GM23338 (cell line): ENCODE measurements at regions not wholly inside any gene's neighbourhood (a gene's known extent, or its start where the extent isn't known, plus 50 kb on each side); places are given as distances from the start of the nearest gene placed in this dataset.

Experiments
- ATAC-seq: fragments of 200-7000 bp; cut with Tn5 transposase; 3 replicates; pipeline ENCODE4 v1.9.1; 2020
- DNase-seq: peaks from one replicate; pipeline ENCODE4 v3.0.0-alpha.2; 2015; ENCODE audit warnings: low spot score
- H2AFZ ChIP-seq: fragments of 200-600 bp; sonication (generic); 2 replicates; pipeline ENCODE4 v1.8.0; 2016; ENCODE audit warnings: antibody characterized with exemption, mild to moderate bottlenecking, moderate library complexity
- H3F3A ChIP-seq: fragments of 200-600 bp; sonication (generic); replicated peaks from 2 replicates; pipeline ENCODE4 v1.8.0; 2017; ENCODE audit warnings: antibody characterized with exemption, mixed run types, low read depth
- H3K27ac ChIP-seq: fragments of 200-600 bp; sonication (generic); 2 replicates; pipeline ENCODE4 v1.6.1; 2016; ENCODE audit warnings: low read depth
- H3K27me3 ChIP-seq: fragments of 200-600 bp; sonication (generic); 2 replicates; pipeline ENCODE4 v1.8.0; 2016; ENCODE audit warnings: mild to moderate bottlenecking, mixed run types, moderate library complexity; ENCODE audit not compliant: insufficient read depth
- H3K36me3 ChIP-seq: fragments of 200-600 bp; sonication (generic); 2 replicates; pipeline ENCODE4 v1.8.0; 2016; ENCODE audit warnings: mild to moderate bottlenecking; ENCODE audit not compliant: insufficient read depth
- H3K4me1 ChIP-seq: fragments of 200-600 bp; sonication (generic); 2 replicates; pipeline ENCODE4 v1.8.0; 2016; ENCODE audit warnings: mild to moderate bottlenecking, moderate library complexity; ENCODE audit not compliant: insufficient read depth
- H3K4me2 ChIP-seq: fragments of 200-600 bp; sonication (generic); 2 replicates; pipeline ENCODE4 v1.7.1; 2017; ENCODE audit warnings: mixed run types
- H3K4me3 ChIP-seq: fragments of 200-600 bp; sonication (generic); 2 replicates; pipeline ENCODE4 v1.6.1; 2016; ENCODE audit warnings: mixed run types
- H3K79me2 ChIP-seq: fragments of 200-600 bp; sonication (generic); replicated peaks from 2 replicates; pipeline ENCODE4 v1.8.0; 2017; ENCODE audit warnings: mild to moderate bottlenecking; ENCODE audit not compliant: insufficient read depth
- H3K9me2 ChIP-seq: fragments of 200-600 bp; sonication (generic); 2 replicates; pipeline ENCODE4 v1.8.0; 2017; ENCODE audit not compliant: insufficient read depth
- H4K20me1 ChIP-seq: fragments of 200-600 bp; sonication (generic); replicated peaks from 2 replicates; pipeline ENCODE4 v1.8.0; 2017; ENCODE audit warnings: mild to moderate bottlenecking; ENCODE audit not compliant: insufficient read depth
- H3K27ac Mint-ChIP-seq: 2 replicates; pipeline ENCODE4 v1.8.0; 2020; ENCODE audit warnings: inconsistent platforms, mild to moderate bottlenecking, moderate library complexity, mixed read lengths
- H3K27me3 Mint-ChIP-seq: 3 replicates; pipeline ENCODE4 v1.8.0; 2022; ENCODE audit warnings: low read depth, mild to moderate bottlenecking, moderate library complexity, mixed read lengths, inconsistent platforms; ENCODE audit not compliant: insufficient read depth, poor library complexity
- H3K36me3 Mint-ChIP-seq: 3 replicates; pipeline ENCODE4 v1.8.0; 2021; ENCODE audit warnings: low read depth, mild to moderate bottlenecking, inconsistent platforms, moderate library complexity, mixed read lengths
- H3K4me1 Mint-ChIP-seq: 3 replicates; pipeline ENCODE4 v1.8.0; 2020; ENCODE audit warnings: mild to moderate bottlenecking, inconsistent platforms, mixed read lengths
- H3K4me3 Mint-ChIP-seq: 3 replicates; pipeline ENCODE4 v1.8.0; 2021; ENCODE audit warnings: moderate library complexity, mild to moderate bottlenecking, inconsistent platforms, mixed read lengths
- H3K9me3 Mint-ChIP-seq: 3 replicates; pipeline ENCODE4 v1.8.0; 2020; ENCODE audit warnings: moderate library complexity, mild to moderate bottlenecking, inconsistent platforms, mixed read lengths
- CREB1 ChIP-seq: fragments of 250-450 bp; sonication (Bioruptor Pico); IDR thresholded peaks from 2 replicates; pipeline ENCODE4 v1.5.0; 2020; ENCODE audit warnings: low read depth, mild to moderate bottlenecking, moderate library complexity
- ETS1 ChIP-seq: IDR thresholded peaks from 2 replicates; pipeline ENCODE4 v1.6.1; 2016; ENCODE audit warnings: antibody characterized with exemption
- EZH2 ChIP-seq: fragments of 200-600 bp; sonication (generic); IDR thresholded peaks from one replicate; pipeline ENCODE4 v1.8.0; 2017; ENCODE audit warnings: antibody characterized with exemption, mild to moderate bottlenecking, low read depth; ENCODE audit not compliant: unreplicated experiment
- EZH2phosphoT487 ChIP-seq: fragments of 200-600 bp; sonication (generic); IDR thresholded peaks from one replicate; pipeline ENCODE4 v1.8.1; 2018; ENCODE audit warnings: antibody characterized with exemption; ENCODE audit not compliant: unreplicated experiment
- JUNB ChIP-seq: IDR thresholded peaks from one replicate; pipeline ENCODE4 v1.6.1; 2016; ENCODE audit warnings: antibody characterized with exemption; ENCODE audit not compliant: unreplicated experiment
- NANOG ChIP-seq: IDR thresholded peaks from 2 replicates; pipeline ENCODE4 v1.6.1; 2016; ENCODE audit warnings: antibody characterized with exemption, borderline replicate concordance
- REST ChIP-seq: IDR thresholded peaks from one replicate; pipeline ENCODE4 v1.6.1; 2018; ENCODE audit warnings: antibody characterized with exemption; ENCODE audit not compliant: unreplicated experiment
- STAT1 ChIP-seq: IDR thresholded peaks from one replicate; pipeline ENCODE4 v1.6.1; 2016; ENCODE audit warnings: antibody characterized with exemption; ENCODE audit not compliant: unreplicated experiment
- ZNF114 ChIP-seq: fragments of 250-450 bp; sonication (Bioruptor Pico); IDR thresholded peaks from 2 replicates; pipeline ENCODE4 v1.5.0; 2020; ENCODE audit warnings: mild to moderate bottlenecking, moderate library complexity
- ZNF331 ChIP-seq: fragments of 250-450 bp; sonication (Bioruptor Pico); IDR thresholded peaks from 2 replicates; pipeline ENCODE4 v1.5.0; 2020; ENCODE audit warnings: low read depth, mild to moderate bottlenecking, moderate library complexity
- ZNF462 ChIP-seq: fragments of 250-450 bp; sonication (Bioruptor Pico); IDR thresholded peaks from 2 replicates; pipeline ENCODE4 v1.5.0; 2020; ENCODE audit warnings: mild to moderate bottlenecking, moderate library complexity

GRCh38 chr21:38148046-38148445, 108.7 kb upstream of the KCNJ15 start (continued):
- no peak for TF ChIP-seq REST
- no peak for TF ChIP-seq CREB1 (CRISPR knock-in tag)
- TF ChIP-seq EZH2 = no peak
- no peak for TF ChIP-seq STAT1
- TF ChIP-seq NANOG = no peak
- no peak for TF ChIP-seq JUNB
- no peak for TF ChIP-seq ETS1
- no peak for TF ChIP-seq ZNF331
- TF ChIP-seq EZH2phosphoT487 = no peak
- TF ChIP-seq ZNF114 = no peak

GRCh38 chr21:38151021-38151645, 105.7 kb upstream of the KCNJ15 start:
- Mint-ChIP-seq H3K9me3 (no peaks in the 10 kb centered on the region), H3K27me3 (peaks cover 1% of the 10 kb centered on the region), H3K4me1 (peaks cover 8% of the 10 kb centered on the region; the same call in 2 of the 3 replicates), H3K36me3 (no peaks in the 10 kb centered on the region), H3K27ac (no peak overlapping the region), H3K4me3 (no peak overlapping the region)
- Histone ChIP-seq H2AFZ (no peak overlapping the region), H3K79me2 (no peaks in the 10 kb centered on the region), H3K27me3 (no peaks in the 10 kb centered on the region), H3K4me3 (no peak overlapping the region), H3F3A (no peaks in the 10 kb centered on the region), H3K9me2 (peaks cover 5% of the 10 kb centered on the region; the same call in 1 of the 2 replicates), H3K4me1 (peaks cover 10% of the 10 kb centered on the region), H3K36me3 (no peaks in the 10 kb centered on the region), H3K27ac (no peak overlapping the region), H4K20me1 (no peaks in the 10 kb centered on the region), H3K4me2 (no peak overlapping the region)
- DNase-seq (no peak), ATAC-seq (no peak)
- TF ChIP-seq ZNF462 (CRISPR knock-in tag) (no peak), EZH2phosphoT487 (no peak), ETS1 (no peak), ZNF331 (no peak), JUNB (no peak), NANOG (no peak), CREB1 (CRISPR knock-in tag) (no peak), ZNF114 (no peak), EZH2 (no peak), STAT1 (no peak)
